ENCODE measurements at regions not wholly inside any gene's neighbourhood (a gene's known extent, or its start where the extent isn't known, plus 50 kb on each side); places are given as distances from the start of the nearest gene placed in this dataset.

DNA sequence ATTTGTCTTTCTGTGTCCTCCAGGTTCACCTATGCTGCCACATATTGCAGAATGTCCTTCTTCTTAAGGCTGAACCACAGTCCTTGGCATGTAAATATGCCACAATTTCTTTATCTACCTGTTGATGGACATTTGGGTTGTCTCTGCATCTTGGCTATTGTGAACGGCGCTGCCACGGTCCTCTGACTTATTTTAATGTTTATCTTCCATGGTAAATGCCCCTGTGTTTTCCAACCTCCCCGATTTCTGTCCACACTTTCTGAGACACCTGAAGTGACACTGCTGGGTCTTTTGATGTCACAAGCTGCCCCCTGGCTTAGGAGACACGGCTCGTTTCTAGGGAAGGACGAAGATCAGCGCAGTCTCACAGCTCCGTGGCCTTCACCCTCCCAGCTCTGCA is 128.3 kb upstream of the PDE10A start:
- no TSS peak for BruUV-seq (replicated peaks)
- peaks cover 5% of the 10 kb centered on the region; the same call in 1 of the 2 replicates for H3K27me3 ChIP-seq (ENCODE audit: control insufficient read depth, insufficient read depth, low read length)
- H3K27ac ChIP-seq (ENCODE audit: low read length) = no peak overlapping the region
- CTCF ChIA-PET = no interaction called here
- H3K9me3 ChIP-seq (ENCODE audit: control insufficient read depth, insufficient read depth, low read depth, low read length) = no peaks in the 10 kb centered on the region
- POLR2A ChIA-PET = no interaction called here
- ATAC-seq (no peak), DNase-seq (ENCODE audit: low read depth, low spot score) (no peak)
- in situ Hi-C loops (cut with HindIII; ENCODE audit: low pct_unique_long_range_greater_than_20kb, low sequenced_read_pairs) = no loop called here
- no peak overlapping the region for H3K4me3 ChIP-seq (ENCODE audit: low read depth in 2 of 2, low read length in 2 of 2)
- H3K36me3 ChIP-seq (ENCODE audit: control insufficient read depth, insufficient read depth, low read length) = no peaks in the 10 kb centered on the region
- no peaks in the 10 kb centered on the region for H3K4me1 ChIP-seq (ENCODE audit: control insufficient read depth, insufficient read depth, low read length)
- intact Hi-C loops (cut with micrococcal nuclease; ENCODE audit: unreplicated experiment) = no loop called here
- TF ChIP-seq SIN3A (IDR thresholded peaks at IDR 0.05; ENCODE audit: borderline replicate concordance, insufficient read depth, low read depth, low read length) = no peak
- no peak for TF ChIP-seq POLR2AphosphoS5 (IDR thresholded peaks at IDR 0.05; ENCODE audit: low read depth, low read length)
- TF ChIP-seq, protein P1, sequence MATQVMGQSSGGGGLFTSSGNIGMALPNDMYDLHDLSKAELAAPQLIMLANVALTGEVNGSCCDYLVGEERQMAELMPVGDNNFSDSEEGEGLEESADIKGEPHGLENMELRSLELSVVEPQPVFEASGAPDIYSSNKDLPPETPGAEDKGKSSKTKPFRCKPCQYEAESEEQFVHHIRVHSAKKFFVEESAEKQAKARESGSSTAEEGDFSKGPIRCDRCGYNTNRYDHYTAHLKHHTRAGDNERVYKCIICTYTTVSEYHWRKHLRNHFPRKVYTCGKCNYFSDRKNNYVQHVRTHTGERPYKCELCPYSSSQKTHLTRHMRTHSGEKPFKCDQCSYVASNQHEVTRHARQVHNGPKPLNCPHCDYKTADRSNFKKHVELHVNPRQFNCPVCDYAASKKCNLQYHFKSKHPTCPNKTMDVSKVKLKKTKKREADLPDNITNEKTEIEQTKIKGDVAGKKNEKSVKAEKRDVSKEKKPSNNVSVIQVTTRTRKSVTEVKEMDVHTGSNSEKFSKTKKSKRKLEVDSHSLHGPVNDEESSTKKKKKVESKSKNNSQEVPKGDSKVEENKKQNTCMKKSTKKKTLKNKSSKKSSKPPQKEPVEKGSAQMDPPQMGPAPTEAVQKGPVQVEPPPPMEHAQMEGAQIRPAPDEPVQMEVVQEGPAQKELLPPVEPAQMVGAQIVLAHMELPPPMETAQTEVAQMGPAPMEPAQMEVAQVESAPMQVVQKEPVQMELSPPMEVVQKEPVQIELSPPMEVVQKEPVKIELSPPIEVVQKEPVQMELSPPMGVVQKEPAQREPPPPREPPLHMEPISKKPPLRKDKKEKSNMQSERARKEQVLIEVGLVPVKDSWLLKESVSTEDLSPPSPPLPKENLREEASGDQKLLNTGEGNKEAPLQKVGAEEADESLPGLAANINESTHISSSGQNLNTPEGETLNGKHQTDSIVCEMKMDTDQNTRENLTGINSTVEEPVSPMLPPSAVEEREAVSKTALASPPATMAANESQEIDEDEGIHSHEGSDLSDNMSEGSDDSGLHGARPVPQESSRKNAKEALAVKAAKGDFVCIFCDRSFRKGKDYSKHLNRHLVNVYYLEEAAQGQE (IDR thresholded peaks at IDR 0.05; ENCODE audit: insufficient read depth in 1 of 2, low read depth in 2 of 2, low read length in 1 of 2) = no peak
- TF ChIP-seq, protein P2, sequence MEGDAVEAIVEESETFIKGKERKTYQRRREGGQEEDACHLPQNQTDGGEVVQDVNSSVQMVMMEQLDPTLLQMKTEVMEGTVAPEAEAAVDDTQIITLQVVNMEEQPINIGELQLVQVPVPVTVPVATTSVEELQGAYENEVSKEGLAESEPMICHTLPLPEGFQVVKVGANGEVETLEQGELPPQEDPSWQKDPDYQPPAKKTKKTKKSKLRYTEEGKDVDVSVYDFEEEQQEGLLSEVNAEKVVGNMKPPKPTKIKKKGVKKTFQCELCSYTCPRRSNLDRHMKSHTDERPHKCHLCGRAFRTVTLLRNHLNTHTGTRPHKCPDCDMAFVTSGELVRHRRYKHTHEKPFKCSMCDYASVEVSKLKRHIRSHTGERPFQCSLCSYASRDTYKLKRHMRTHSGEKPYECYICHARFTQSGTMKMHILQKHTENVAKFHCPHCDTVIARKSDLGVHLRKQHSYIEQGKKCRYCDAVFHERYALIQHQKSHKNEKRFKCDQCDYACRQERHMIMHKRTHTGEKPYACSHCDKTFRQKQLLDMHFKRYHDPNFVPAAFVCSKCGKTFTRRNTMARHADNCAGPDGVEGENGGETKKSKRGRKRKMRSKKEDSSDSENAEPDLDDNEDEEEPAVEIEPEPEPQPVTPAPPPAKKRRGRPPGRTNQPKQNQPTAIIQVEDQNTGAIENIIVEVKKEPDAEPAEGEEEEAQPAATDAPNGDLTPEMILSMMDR (IDR thresholded peaks at IDR 0.05) = no peak
- no peak for TF ChIP-seq TCF7L2 (IDR thresholded peaks at IDR 0.05; ENCODE audit: low read depth, low read length)

DNA sequence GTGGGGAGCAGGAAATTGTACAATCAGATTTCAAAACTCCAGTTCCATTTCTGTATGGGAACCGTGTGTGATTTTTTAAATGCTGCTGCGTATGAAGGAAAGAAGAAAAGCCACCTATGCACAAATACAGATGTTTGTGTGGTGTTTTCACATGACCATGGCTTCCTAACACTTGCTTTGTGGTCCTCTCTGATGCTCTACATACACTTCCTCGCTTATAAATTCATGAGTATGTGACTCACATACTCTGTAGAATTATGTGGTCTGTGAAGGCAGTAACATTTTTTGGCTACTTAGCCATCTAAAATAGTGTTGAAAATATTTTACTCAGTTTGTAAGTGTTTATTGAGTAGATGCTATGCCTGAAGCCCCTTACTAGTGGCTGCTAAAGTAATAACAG is 119.8 kb upstream of the PDE10A start:
- no peaks in the 10 kb centered on the region for H3K36me3 ChIP-seq (ENCODE audit: control insufficient read depth, insufficient read depth, low read length)
- CTCF ChIA-PET = no interaction called here
- peaks cover 11% of the 10 kb centered on the region; the same call in 1 of the 2 replicates for H3K27me3 ChIP-seq (ENCODE audit: control insufficient read depth, insufficient read depth, low read length)
- ATAC-seq = no peak
- H3K27ac ChIP-seq (ENCODE audit: low read length) = no peak overlapping the region
- no peaks in the 10 kb centered on the region for H3K4me1 ChIP-seq (ENCODE audit: control insufficient read depth, insufficient read depth, low read length)
- in situ Hi-C loops (cut with HindIII; ENCODE audit: low pct_unique_long_range_greater_than_20kb, low sequenced_read_pairs) (no loop called here), intact Hi-C loops (cut with micrococcal nuclease; ENCODE audit: unreplicated experiment) (no loop called here)
- BruUV-seq (replicated peaks) = no TSS peak
- TF ChIP-seq POLR2AphosphoS5 (IDR thresholded peaks at IDR 0.05; ENCODE audit: low read depth, low read length) = no peak
- TF ChIP-seq, protein P1 (IDR thresholded peaks at IDR 0.05; ENCODE audit: insufficient read depth in 1 of 2, low read depth in 2 of 2, low read length in 1 of 2) = no peak
- TF ChIP-seq, protein P2 (IDR thresholded peaks at IDR 0.05) = no peak
- POLR2A ChIA-PET = no interaction called here
- H3K9me3 ChIP-seq (ENCODE audit: control insufficient read depth, insufficient read depth, low read depth, low read length) = no peaks in the 10 kb centered on the region
- DNase-seq (ENCODE audit: low read depth, low spot score) = no peak
- no peak overlapping the region for H3K4me3 ChIP-seq (ENCODE audit: low read depth in 2 of 2, low read length in 2 of 2)

Data from Panc1 (cell line).